Skin epidermis (tissue), 12 donors: ENCODE measurements at regions not wholly inside any gene's neighbourhood (a gene's known extent, or its start where the extent isn't known, plus 50 kb on each side); places are given as distances from the start of the nearest gene placed in this dataset.

Experiments
- H3K27ac ChIP-seq, 21 experiments: fragments of 200-600 bp; sonication (generic) in 11 of 21; one replicate each; pipeline ENCODE4 v1.5.0; 2020; ENCODE audit warnings: mild to moderate bottlenecking in 3 of 21, inconsistent platforms in 2 of 21, moderate library complexity in 2 of 21
- H3K4me3 ChIP-seq, 7 experiments: fragments of 200-600 bp; sonication (generic) in 2 of 7; one replicate each; pipeline ENCODE4 v1.5.0; 2020; ENCODE audit warnings: inconsistent platforms in 2 of 7, mild to moderate bottlenecking in 2 of 7, moderate library complexity in 1 of 7

- Histone ChIP-seq H3K27ac (no peak overlapping the region), H3K4me3 (no peak overlapping the region)
Observed at GRCh38 chr18:39918847-39919246, 2036.2 kb upstream of the PIK3C3 start.

- no peak overlapping the region for H3K4me3 ChIP-seq
- no peak overlapping the region for H3K27ac ChIP-seq
Observed at GRCh38 chr18:39913672-39914366, 2041.2 kb upstream of the PIK3C3 start.

GRCh38 chr18:39911716-39912115 is 2043.3 kb upstream of the PIK3C3 start:
- H3K4me3 ChIP-seq, result no peak overlapping the region
- no peak overlapping the region for H3K27ac ChIP-seq

GRCh38 chr18:39909706-39910105 is 2045.3 kb upstream of the PIK3C3 start:
- no peak overlapping the region for H3K27ac ChIP-seq
- no peak overlapping the region for H3K4me3 ChIP-seq

- H3K27ac ChIP-seq, result no peak overlapping the region
- no peak overlapping the region for H3K4me3 ChIP-seq
Observed at GRCh38 chr18:39886136-39886535, 2068.9 kb upstream of the PIK3C3 start.

GRCh38 chr18:39872651-39873050 is 2082.4 kb upstream of the PIK3C3 start:
- no peak overlapping the region for H3K27ac ChIP-seq
- H3K4me3 ChIP-seq, result no peak overlapping the region

- Histone ChIP-seq H3K4me3 (no peak overlapping the region), H3K27ac (no peak overlapping the region)
Observed at GRCh38 chr18:39871961-39872360, 2083.1 kb upstream of the PIK3C3 start.

- Histone ChIP-seq H3K4me3 (no peak overlapping the region), H3K27ac (no peak overlapping the region)
Observed at GRCh38 chr18:39870591-39870990, 2084.4 kb upstream of the PIK3C3 start.

GRCh38 chr18:39863916-39864315 is 2091.1 kb upstream of the PIK3C3 start:
- Histone ChIP-seq H3K27ac (no peak overlapping the region), H3K4me3 (no peak overlapping the region)

- Histone ChIP-seq H3K4me3 (no peak overlapping the region), H3K27ac (no peak overlapping the region)
Observed at GRCh38 chr18:39862341-39862740, 2092.7 kb upstream of the PIK3C3 start.

GRCh38 chr18:39854291-39854690 is 2100.7 kb upstream of the PIK3C3 start:
- H3K4me3 ChIP-seq, result no peak overlapping the region
- H3K27ac ChIP-seq, result no peak overlapping the region

GRCh38 chr18:39846265-39846664 is 2108.8 kb upstream of the PIK3C3 start:
- no peak overlapping the region for H3K27ac ChIP-seq

GRCh38 chr18:39845631-39846030 is 2109.4 kb upstream of the PIK3C3 start:
- Histone ChIP-seq H3K27ac (no peak overlapping the region), H3K4me3 (no peak overlapping the region)

More at GRCh38 chr18:39846265-39846664, 2108.8 kb upstream of the PIK3C3 start:
- H3K4me3 ChIP-seq, result no peak overlapping the region

- H3K27ac ChIP-seq, result no peak overlapping the region
Observed at GRCh38 chr18:39845106-39845505, 2109.9 kb upstream of the PIK3C3 start.

GRCh38 chr18:39843546-39843945 is 2111.5 kb upstream of the PIK3C3 start:
- Histone ChIP-seq H3K27ac (no peak overlapping the region), H3K4me3 (no peak overlapping the region)

More at GRCh38 chr18:39845106-39845505, 2109.9 kb upstream of the PIK3C3 start:
- no peak overlapping the region for H3K4me3 ChIP-seq

- no peak overlapping the region for H3K27ac ChIP-seq
- H3K4me3 ChIP-seq, result no peak overlapping the region
Observed at GRCh38 chr18:39842366-39842914, 2112.6 kb upstream of the PIK3C3 start.

- H3K4me3 ChIP-seq, result peak overlapping the region in 6 of 7 experiments; percentile 9 to 39 (median 28)
Observed at GRCh38 chr18:39841482-39842365, 2113.3 kb upstream of the PIK3C3 start.

GRCh38 chr18:39840856-39841481 is 2114.1 kb upstream of the PIK3C3 start:
- H3K27ac ChIP-seq, result no peak overlapping the region
- H3K4me3 ChIP-seq, result peak overlapping the region in 4 of 7 experiments; percentile 26 to 39 (median 31)

More at GRCh38 chr18:39841482-39842365, 2113.3 kb upstream of the PIK3C3 start:
- no peak overlapping the region for H3K27ac ChIP-seq

- H3K4me3 ChIP-seq, result no peak overlapping the region
- no peak overlapping the region for H3K27ac ChIP-seq
Observed at GRCh38 chr18:39840406-39840805, 2114.6 kb upstream of the PIK3C3 start.

- Histone ChIP-seq H3K4me3 (no peak overlapping the region), H3K27ac (no peak overlapping the region)
Observed at GRCh38 chr18:39839782-39840181, 2115.3 kb upstream of the PIK3C3 start.
